ENCODE measurements at regions not wholly inside any gene's neighbourhood (a gene's known extent, or its start where the extent isn't known, plus 50 kb on each side); places are given as distances from the start of the nearest gene placed in this dataset.

DNA sequence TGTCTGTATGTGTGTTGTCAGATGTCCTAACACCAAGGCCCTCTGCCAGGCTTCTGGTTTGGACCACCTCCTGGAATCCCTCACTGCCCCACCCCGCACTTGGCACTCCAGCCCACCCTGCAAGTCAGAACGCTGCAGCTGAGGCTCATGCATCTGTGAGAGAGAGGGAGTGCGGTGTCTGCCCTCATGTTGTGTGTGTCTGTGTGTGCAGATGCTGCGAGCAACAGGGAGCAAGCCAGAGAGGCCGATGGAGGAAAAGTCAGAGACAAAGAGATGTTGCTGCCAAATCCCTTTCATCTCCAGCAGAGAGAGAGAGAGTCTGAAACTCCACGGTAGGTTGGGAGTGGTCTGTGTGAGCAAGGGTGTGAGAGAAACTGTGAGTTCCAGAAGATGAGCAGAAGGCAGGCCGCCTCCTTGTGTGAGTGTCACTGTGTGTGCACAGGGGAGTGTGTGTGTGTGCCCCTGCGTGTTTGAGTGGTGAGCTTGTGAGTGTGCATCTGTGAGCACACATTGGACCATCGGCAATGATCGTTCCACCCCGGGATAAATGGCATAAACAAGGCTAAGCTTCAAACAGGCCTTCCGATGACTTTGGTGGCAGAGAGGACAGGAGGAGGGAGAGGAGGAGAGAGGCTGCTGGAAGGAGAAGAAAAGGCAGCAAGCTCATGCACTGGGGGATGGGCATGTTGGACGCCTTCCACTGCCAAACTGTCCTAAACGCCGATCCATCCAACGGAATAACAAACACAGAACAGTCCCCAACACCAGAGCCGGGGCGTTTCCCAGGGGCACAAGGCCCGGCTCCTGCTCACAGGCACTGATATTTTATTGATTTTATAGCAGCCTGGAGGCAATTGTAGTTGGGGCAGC is 99.2 kb upstream of the GRIK3 start:
- Histone ChIP-seq H3K27me3 (no peaks in the 10 kb centered on the region), H3K27ac (no peak overlapping the region), H3K4me3 (no peak overlapping the region), H3K4me1 (no peaks in the 10 kb centered on the region), H3K36me3 (replicated peaks in 1 of 2; ENCODE audit: insufficient read depth in 1 of 2, low read depth in 2 of 2) (no peaks in the 10 kb centered on the region), H3K9me3 (no peaks in the 10 kb centered on the region)
- intact Hi-C loops (cut with DNase I): no loop called here
- DNase-seq (no peak), ATAC-seq (no peak)
- WGBS, 2 donors: 58 to 65% methylated on average over 19 of the region's 19 CpGs
- no peak for TF ChIP-seq CTCF (IDR thresholded peaks at IDR 0.05)
- TF ChIP-seq POLR2A (IDR thresholded peaks at IDR 0.05): no peak

DNA sequence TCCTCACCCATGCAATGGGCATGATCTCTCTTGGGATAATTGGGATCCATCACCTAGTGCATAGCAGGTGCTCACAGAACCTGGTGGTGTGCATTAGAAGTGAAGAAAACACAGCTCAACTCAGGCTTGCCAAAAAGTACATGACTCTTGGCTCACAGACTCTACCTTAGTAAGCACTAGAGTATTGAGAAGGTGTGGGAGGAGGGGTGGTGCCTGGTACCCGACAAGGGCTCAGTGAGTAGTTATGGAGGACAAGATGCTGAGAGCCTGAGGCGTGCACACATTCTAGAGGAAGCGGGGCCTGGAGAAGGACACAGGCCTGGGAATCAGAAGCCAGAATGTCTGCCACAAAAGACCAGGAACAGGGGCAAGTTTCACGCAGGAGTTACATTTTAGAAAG is 100.3 kb upstream of the GRIK3 start:
- WGBS, 2 donors: 71 to 72% methylated on average over 4 of the region's 4 CpGs
- Histone ChIP-seq H3K36me3 (replicated peaks in 1 of 2; ENCODE audit: insufficient read depth in 1 of 2, low read depth in 2 of 2) (no peaks in the 10 kb centered on the region), H3K4me1 (no peaks in the 10 kb centered on the region), H3K9me3 (no peaks in the 10 kb centered on the region), H3K27me3 (no peaks in the 10 kb centered on the region), H3K4me3 (no peak overlapping the region), H3K27ac (no peak overlapping the region)
- no peak for TF ChIP-seq POLR2A (IDR thresholded peaks at IDR 0.05)
- no peak for TF ChIP-seq CTCF (IDR thresholded peaks at IDR 0.05)
- intact Hi-C loops (cut with DNase I): no loop called here
- DNase-seq (no peak), ATAC-seq (no peak)

DNA sequence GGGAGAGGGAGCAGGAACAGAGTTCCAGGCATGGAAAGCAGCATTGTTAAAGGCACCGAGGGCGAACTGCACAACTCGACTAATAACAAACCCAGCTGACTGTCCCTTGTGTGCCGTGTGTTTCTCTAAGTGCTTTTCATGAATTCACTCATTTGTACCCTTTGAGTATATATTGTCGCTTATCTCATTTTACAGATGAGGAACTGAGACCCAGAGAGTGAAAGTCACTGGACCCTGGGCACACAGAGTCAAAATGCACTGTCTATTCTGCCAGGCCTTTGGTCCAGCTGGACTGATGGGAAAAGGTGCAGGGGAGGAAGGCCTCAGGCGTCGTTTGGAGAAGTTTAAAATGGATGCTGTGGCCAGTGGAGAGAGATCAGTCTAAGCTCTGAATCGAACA is 100.7 kb upstream of the GRIK3 start:
- no peaks in the 10 kb centered on the region for H3K36me3 ChIP-seq (replicated peaks in 1 of 2; ENCODE audit: insufficient read depth in 1 of 2, low read depth in 2 of 2)
- H3K4me1 ChIP-seq: no peaks in the 10 kb centered on the region
- DNase-seq: no peak
- ATAC-seq: no peak
- TF ChIP-seq POLR2A (IDR thresholded peaks at IDR 0.05): no peak
- TF ChIP-seq CTCF (IDR thresholded peaks at IDR 0.05): no peak
- H3K27ac ChIP-seq: no peak overlapping the region
- intact Hi-C loops (cut with DNase I): no loop called here
- H3K4me3 ChIP-seq: no peak overlapping the region
- no peaks in the 10 kb centered on the region for H3K9me3 ChIP-seq
- 72 to 75% methylated on average over 8 of the region's 8 CpGs for WGBS, 2 donors
- no peaks in the 10 kb centered on the region for H3K27me3 ChIP-seq

GRCh38 chr1:37137014-37137413 is 102.7 kb upstream of the GRIK3 start:
- intact Hi-C loops (cut with DNase I): no loop called here
- Histone ChIP-seq H3K9me3 (no peaks in the 10 kb centered on the region), H3K27ac (no peak overlapping the region), H3K36me3 (replicated peaks in 1 of 2; ENCODE audit: insufficient read depth in 1 of 2, low read depth in 2 of 2) (no peaks in the 10 kb centered on the region), H3K4me1 (no peaks in the 10 kb centered on the region), H3K27me3 (no peaks in the 10 kb centered on the region), H3K4me3 (no peak overlapping the region)
- ATAC-seq (no peak), DNase-seq (no peak)
- 56 to 57% methylated on average over 7 of the region's 7 CpGs for WGBS, 2 donors
- TF ChIP-seq POLR2A (IDR thresholded peaks at IDR 0.05) (no peak), CTCF (IDR thresholded peaks at IDR 0.05) (no peak)

DNA sequence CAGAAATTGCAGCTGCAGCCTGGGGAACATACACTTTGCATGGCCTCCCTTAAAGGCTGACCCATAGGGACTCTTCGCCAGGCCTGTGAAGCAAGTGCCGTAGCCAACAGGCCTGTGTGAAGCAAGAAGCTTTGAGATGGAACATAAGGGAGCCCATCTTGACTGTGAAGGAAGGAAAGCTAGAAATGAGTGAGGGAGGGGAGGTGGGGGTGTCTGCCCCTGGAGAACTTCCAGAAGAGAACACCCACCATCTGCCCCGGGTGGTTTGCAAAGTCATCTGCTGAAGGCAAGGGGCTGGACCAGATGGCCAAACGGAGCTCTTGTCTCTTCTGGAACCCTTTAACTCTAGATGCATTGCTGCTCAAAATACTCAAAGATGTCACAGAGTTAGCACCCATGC is 103.3 kb upstream of the GRIK3 start:
- TF ChIP-seq CTCF (IDR thresholded peaks at IDR 0.05): no peak
- no peak for TF ChIP-seq POLR2A (IDR thresholded peaks at IDR 0.05)
- DNase-seq (no peak), ATAC-seq (no peak)
- H3K27me3 ChIP-seq: no peaks in the 10 kb centered on the region
- H3K4me1 ChIP-seq: no peaks in the 10 kb centered on the region
- H3K4me3 ChIP-seq: no peak overlapping the region
- H3K27ac ChIP-seq: no peak overlapping the region
- 68 to 80% methylated on average over 4 of the region's 4 CpGs for WGBS, 2 donors
- H3K9me3 ChIP-seq: no peaks in the 10 kb centered on the region
- intact Hi-C loops (cut with DNase I): no loop called here
- H3K36me3 ChIP-seq (replicated peaks in 1 of 2; ENCODE audit: insufficient read depth in 1 of 2, low read depth in 2 of 2): no peaks in the 10 kb centered on the region

Data from body of pancreas (tissue), 4 donors.